NCI-H2029 (cell line): ENCODE measurements at regions not wholly inside any gene's neighbourhood (a gene's known extent, or its start where the extent isn't known, plus 50 kb on each side); places are given as distances from the start of the nearest gene placed in this dataset.
A peak's percentile ranks its signal among the peaks of the same experiment; 100 is the strongest.

ENCODE experiments used
- DNase-seq: peaks from one replicate; lab custom pipeline; 2025; lab: John Stamatoyannopoulos, UW

DNA sequence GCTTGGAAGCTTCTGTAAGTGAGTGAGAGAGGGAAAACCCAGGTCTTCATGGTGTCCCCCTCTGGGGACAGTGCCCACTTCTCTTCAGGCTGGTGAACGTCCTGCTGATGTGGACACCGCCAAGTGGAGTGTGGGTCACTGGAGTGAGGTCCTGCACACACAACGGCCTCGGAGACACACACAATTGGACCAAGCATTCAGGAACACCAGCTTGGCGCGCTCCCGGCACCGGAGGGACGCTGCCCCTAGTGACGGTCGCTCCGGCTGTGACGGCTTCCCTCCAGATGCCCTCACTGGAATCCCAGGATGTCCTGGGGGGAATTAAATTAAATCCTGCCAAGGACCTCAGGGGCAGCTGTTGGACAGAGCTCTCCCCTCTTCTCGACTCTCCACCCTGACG, 123.1 kb downstream of the ZNF664 start:
- no peak for DNase-seq

DNA sequence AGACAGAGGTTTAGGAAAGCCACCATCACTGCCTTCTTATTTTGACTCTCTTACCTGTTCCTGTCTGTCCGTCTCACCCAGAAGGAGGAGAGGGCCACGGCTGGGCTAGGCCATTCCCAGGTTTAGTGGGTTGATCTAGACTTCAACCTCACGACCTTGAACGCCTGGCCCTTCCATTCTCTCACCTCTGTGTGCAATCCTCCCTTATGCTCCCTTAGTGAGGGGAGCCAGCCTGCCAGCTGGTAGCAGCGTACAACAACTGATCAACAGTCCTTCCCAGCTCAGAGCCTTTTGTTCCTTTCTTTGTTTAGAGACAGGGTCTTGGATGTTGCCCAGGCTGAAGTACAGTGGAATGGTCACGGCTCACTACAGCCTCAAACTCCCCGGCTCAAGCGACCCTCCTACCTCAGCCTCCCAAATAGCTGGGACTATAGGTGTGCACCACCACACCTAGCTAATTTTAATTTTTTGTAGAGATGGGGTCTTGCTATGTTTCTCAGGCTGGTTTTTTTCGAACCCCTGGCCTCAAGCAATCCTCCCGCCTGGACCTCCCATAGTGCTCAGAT, 123.9 kb downstream of the ZNF664 start:
- no peak for DNase-seq

DNA sequence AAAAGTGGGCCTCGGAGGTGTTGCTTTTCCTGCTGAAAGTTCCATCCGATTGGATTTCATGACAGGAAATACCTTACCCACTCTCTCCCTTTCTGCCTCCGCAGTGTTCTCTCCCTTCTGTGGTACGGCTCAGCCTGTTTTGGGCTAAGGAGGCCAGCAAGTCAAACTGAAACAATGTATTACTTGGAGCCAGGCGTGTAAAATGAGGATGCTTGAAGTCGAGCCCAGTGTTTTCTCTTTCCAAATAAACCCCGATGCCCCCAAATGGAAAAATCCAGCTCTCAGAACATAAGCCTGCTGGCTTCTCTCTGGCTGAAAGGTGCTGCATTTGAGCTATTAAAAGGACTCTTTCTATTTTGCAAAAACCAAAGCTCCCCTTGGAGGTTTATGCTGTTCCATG, 124.7 kb downstream of the ZNF664 start:
- no peak for DNase-seq

DNA sequence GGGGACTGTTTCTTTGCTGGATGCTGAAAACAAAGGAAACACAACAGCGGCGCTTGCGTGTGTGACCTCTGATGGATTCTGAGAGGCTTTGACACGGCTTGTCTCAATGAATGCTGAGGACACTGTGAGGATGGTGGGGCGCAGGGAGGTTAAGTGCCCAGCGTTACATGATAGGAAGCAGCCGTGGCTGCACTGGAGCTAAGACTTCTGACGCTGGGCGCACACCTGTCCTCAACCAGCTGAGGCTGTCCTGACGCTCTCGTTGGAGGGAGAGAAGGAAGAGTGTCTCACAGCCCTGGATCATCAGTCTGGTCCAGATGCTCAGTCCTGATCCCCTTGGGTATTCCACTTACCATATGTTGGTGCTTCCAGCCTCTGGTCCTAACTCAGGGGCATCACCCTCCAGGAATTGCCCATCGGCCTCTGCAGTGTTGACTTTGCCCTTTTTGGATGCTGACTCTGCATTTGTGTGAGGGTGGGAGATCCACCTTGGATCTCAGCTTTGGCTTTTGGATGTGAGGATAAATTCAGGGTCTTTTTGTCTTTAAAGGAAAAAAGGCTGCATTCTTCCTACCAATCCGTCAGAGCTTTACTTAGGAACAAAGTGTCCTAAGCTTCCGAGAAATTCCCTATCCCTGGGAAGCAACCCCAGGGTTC, 125.2 kb downstream of the ZNF664 start:
- DNase-seq = no peak

DNA sequence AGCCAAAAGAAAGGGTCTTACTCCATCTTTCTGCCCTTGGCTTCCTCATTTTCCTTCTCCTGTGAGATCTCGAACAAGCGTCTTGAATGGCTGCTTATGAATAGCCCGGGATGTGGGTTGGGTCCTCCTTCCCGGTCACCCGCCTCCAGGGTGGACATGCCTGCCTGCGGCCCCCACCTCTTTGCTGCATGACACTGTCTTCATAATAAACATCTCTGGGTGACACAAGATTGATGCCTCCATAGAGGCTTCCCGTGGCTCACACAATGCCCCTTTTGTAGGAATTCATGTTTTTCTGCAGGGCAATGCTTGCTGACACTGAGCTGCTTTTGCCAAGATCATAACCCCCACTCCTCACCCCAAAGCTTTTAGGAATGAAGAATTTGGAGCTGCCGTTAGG, 125.9 kb downstream of the ZNF664 start:
- DNase-seq = no peak

DNA sequence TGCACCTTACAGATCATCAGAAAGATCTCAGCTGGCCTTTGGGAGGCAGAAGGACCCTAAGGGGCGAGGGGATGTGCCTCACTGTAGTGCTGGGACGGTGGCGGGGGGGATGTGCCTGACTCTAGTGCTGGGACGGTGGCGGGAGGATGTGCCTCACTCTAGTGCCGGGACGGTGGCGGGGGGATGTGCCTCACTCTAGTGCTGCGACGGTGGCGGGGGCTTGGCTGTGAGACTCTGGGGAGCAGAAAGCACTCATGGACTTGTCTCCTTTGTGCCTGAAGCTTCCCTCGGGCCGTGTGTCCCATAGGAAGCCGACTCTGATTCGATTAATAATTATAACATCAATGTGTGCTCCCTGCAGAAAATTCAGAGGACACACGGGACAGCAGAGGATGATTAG, 126.6 kb downstream of the ZNF664 start:
- DNase-seq = no peak

DNA sequence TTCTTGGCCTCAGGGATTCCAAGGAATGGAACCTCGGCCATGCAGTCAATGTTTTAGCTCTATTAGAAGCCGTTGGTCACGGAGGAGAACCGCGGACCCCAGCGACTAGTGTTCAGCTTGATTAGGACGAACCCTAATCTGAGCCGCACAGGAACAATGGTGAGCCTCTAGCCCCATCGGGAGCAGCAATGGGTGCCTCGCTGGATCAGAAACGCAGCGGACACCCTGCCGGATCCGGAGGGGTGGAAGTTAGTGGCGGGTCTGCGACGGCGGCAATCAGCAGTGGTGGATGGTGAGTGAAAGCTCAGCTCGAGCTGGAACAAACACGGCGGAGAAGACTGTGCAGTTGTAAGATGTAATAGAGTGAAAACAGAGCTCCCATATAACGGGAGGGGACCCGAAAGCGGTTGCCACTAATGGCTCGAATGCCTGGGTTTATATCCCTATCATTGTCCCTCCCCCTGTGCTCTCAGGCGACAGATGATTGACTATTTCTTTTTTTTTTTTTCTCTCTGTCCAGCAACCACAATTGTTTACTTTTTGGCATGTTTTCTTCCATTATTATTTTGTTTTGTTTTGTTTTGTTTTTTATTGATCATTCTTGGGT, 127.7 kb downstream of the ZNF664 start:
- no peak for DNase-seq

DNA sequence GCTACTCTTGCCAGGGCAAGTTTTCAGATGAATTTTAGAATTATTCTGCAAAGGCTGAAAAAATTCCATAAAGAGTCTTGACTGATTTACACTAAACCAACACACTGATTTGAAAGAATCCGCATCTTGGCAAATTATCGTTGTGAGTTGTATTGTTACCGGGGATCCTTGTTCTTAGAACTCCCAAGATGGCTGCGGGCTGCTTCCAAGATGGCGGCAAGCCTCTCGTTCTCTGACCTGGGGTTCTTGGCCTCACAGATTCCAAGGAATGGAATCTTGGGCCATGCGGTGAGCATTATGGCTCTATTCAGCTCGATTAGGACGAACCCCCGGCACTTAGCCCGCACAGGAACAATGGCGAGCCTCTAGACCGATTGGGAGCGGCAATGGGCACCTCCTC, 132.5 kb downstream of the ZNF664 start:
- DNase-seq = no peak

DNA sequence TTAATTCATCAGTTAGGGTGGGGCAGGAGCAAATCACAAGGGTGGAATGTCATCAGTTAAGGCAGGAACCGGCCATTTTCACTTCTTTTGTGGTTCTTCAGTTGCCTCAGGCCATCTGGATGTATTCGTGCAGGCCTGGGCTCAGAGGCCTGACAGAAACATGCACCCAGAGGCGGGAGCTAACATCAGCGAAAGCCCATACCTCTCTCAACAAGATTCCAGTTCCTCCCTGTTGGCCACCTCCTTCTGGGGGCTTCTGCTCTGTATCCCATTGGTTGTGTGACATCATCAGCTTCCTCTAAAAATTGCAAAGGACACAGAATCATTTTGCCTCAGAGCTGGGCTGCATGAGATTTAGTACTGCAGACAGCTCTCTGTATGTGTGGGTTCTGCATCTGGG, 134.3 kb downstream of the ZNF664 start:
- DNase-seq = no peak

DNA sequence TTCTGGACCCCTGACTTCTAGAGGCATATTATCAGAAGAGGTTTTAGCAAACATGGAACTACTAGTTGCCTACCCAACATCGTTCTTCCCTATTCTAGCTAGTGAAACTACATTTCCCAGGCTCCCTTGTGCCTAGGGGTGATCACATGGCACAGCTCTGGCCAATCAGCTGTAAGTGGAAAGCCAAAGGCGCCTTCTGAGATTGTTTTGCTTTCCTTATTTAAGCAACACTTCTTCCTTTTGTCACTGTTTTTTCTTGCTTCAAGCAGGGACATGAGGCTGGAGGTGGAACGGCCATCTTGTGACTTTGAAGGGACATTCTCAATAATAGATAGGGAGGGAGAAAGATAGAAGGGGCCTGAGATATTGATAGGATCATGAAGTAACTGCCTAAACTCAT, 136.7 kb downstream of the ZNF664 start:
- peak; percentile 33 for DNase-seq

DNA sequence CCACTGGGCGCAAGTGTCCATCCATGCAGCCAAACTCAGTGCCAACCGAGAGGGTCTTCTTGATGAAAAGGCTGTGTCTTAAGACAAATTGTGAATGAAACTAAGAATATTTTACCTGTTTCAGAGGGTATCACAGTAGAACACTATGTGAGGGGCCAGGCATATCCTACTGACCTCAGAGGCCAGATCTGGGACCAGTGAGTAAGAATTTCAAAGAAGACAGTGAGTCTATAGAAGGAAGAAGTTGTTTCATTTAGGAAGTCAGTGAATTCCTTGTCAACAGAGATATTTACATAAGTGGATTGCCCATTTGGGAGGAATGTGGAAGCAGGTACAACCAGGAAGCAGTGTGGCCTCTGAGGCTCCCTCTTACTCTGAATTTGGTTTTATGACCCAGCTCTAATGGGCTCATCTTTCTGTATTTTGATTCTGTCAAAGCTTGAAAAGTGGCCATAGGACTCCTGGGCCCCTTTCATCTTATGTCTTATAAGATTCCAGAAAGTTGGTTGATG, 137.4 kb downstream of the ZNF664 start:
- DNase-seq = no peak

DNA sequence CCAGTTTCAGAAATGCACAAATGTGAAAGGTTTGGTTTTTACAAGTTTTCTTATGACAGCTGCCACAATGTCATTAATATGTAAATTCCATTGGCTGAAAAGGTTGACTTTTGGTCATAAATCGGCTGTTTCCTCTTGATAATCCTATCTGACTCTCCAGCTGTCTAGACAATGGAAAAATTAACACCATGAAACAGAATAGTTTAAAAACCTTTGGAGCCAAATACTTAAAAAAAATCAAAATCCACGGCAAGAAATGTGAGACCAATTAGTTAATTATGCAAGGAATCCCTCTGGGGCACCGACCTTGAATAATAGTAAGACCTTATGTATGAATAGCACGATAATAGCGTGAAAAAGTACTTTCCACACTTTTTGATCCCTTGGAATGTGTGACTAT, 138.0 kb downstream of the ZNF664 start:
- no peak for DNase-seq

DNA sequence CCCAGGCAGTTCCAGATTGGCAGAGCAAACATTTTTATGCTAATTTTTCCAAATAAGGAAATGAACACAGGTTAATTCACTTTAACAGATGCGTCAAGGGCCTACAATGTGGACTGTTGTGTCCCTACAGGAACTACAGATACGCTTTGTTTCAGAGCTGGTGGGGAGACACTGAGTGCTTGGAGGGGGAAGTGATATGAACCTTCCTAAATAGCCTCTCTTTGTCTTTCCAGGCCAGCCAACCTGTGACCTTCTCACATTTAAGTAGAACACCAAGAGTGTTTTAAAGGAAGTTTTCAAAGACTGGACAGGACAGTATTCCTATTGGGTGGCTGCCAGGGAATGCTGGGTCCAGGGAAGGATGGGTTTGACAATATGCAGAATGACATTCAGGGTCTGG, 141.3 kb downstream of the ZNF664 start:
- DNase-seq = no peak

DNA sequence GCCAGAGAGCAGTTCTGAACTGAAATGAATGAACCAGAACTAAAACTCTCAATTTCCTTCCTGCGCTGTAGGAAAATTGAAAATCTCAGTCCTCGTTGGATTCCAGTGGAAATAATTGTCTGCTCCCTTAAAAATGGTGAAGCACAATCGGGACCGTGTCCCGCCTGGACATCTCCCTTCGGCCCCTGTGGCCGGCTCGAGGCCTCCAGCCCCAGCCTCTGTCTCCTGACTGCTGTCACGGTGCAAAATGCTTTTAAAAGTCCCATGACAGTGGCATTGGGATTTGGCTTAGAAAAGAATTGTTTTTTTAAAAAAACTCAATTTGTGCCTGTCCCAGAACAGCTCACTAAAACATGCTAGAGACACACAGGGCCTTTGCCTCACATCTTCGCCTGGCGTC, 142.5 kb downstream of the ZNF664 start:
- no peak for DNase-seq

DNA sequence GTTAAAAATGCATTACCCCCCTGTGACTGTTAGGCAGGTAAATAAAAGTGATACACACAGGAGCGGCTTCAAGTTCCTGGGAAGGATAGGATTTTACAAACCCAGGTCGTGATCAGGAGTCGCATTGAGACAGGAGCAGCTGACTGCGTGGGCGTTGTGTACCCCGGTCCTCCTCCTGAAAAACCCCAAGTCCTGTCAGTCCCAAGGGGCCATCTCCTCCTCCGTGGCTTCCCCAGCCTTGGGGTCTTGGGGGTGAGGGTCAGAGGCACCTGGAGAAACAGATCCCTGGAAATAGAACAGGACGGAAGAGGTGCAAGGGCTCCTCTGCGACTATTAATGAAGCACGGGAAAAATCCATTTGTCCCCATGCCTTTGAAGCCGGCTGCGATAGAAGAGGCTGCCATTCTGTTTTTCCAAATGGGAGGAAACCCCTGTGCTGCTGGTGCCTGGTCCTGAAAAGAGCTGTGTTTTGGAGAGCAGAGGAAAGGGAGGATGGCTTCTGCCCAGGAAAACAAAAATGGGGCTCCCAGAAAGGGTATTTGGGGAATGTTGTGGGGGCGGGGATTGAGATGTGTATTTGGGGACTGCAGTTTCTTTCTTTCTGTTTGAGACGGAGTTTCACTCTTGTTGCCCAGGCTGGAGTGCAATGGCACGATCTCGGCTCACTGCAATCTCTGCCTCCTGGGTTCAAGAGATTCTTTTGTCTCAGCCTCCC, 143.1 kb downstream of the ZNF664 start:
- no peak for DNase-seq

DNA sequence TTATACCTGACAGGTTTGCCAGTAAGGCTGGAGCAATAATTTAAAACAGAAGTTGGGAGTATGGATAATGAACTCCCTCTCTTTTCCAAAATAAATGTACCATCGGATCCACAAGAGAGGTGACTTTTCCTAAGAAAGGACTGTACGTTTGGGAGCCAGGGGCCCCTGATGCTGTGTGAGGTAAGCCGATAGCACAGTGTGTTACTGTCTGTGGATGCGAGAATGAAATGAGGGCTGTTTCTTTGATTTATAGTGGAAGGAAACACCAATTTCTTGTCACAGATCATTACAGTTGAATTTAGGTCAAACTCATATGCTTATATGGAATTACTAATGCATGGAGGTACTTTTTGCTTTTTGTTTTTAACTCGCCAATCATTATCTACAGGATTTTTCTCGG, 147.7 kb downstream of the ZNF664 start:
- no peak for DNase-seq

DNA sequence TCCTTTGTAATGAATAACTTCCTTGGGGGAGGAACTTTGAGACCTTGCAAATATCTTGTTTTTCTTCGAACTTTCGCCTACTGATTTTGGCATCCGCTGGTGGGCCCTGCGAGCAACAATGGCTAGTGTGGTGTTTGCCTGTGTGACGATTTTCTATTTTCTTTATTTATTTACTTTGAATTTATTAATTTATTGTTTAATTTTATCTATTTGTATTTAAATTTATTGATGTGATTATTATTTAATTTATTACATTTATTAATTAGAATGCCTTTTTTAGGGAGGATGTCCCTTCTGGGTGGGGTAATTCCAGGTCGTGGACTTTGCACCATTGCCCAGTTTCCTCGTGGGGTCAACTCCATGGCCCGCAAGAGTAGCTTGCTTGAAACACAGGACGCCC, 149.7 kb downstream of the ZNF664 start:
- no peak for DNase-seq

DNA sequence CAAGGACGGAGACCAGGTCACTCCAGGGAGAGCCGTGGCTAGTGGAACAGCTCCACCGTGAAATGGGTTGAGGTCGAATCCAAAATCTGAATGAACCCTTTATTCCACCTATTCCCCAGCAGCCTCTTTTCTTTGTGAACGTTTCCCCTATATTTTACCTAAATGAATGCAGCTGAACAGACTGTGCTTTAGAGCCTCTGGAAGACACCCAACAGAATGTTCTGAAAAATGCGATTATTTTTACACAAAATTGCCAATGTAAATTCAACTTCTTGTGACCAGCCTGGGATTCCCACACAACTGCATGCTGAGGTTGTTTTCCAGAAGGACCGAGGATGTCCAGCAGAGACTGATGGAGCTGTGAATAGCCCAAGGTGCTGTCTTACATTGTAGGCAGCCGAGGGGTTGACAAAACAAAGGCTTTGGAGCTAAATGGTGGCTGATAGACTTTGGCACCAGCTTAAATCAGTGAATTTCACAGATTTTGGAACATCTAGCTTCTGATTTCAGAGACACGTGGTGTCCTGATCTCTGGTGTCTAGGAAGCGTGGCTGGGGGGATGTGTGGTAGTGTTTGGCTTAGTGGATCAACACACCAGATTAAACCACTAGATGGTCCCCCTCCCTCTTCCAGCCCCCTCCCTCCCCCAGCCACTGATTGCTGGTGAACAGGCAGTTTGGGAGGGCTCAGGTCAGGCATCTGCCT, 150.4 kb downstream of the ZNF664 start:
- DNase-seq = no peak

DNA sequence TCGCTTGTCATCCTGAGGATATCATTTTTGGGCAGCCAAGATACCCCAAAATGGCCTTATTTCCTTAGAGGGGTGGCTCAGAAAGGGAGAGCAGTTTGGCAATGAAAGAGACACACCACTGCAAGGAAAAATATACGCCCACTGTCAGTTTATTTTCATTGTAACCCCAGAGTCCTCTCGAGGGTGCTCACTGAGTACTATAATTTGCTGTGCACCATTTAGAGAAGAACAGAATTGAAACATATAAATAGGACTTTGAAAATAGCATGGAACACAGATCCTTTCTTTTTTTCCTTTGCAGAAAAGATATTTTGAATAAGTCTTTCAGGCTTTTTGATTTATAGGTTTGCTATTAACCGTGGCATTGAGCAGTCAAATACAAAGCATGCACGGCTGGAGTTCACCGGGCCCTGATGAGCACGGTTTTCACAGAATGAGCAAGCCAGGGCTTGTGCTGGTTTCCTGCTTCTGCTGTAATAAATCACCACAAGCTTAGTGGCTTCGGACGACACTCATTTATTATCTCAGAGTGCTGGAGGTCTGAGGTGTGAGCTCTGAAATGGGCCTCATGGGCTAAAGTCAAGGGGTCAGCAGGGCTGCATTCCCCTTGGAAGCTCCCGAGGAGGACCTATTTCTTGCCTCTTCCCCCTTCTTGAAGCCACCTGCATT, 152.3 kb downstream of the ZNF664 start:
- DNase-seq = no peak

DNA sequence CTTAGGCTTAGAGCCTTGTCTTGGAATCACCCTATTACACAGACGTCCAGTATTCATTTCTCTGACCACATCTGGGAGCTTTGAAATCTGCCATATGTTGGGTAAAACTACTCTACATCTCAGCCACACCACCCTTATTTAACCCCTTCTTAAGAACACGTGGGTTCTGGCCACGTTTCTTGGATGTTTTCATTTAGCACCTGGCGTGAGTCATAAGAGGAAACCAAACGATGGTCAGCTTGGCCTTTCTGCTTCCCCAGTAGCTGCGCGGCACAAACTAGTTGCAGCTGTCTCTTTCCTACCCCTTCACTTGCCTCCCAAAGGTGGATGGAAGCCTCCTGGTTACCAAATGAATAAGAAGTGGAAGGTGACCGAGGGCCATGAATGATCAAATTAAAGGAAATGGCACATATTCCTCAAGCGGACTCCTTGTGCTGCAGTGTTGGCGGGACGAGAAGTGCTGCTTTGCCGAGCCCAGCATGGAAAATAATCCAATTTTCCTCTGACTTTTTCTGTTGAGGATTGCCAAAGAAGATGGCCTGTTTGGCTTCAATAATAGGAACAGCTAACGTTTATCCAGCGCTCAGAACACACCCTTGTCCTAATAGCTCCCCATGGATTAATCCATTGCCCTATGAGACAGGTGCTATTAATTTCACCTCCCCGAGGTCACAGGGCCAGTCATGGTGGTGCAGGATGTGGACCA, 154.1 kb downstream of the ZNF664 start:
- DNase-seq = no peak

DNA sequence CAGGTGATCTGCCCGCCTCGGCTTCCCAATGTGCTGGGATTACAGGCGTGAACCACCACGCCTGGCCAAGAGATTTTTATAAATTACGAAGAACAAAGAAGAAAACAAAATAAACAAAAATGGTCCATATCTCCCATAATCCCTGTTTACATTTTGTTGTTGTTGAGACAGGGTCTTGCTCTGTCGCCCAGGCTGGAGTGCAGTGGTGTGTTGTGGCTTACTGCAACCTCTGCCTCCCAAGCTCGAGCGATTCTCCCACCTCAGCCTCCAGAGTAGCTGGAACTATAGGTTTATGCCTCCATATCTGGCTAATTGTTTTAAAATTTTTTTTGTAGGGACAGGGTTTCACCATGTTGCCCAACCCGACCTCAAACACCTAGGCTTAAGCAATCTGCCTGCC, 156.1 kb downstream of the ZNF664 start:
- DNase-seq = no peak
